ELR (cell line): ENCODE measurements at regions not wholly inside any gene's neighbourhood (a gene's known extent, or its start where the extent isn't known, plus 50 kb on each side); places are given as distances from the start of the nearest gene placed in this dataset.
"Not testable (repeated sequence)": the region's sequence is repeated elsewhere in the genome, so short reads cannot be mapped to it uniquely, and the experiment has no call there.

ENCODE experiments used
- DNase-seq: peaks from one replicate; pipeline ENCODE4 v3.0.0-alpha.2; 2015; ENCODE audit warnings: low read depth

DNA sequence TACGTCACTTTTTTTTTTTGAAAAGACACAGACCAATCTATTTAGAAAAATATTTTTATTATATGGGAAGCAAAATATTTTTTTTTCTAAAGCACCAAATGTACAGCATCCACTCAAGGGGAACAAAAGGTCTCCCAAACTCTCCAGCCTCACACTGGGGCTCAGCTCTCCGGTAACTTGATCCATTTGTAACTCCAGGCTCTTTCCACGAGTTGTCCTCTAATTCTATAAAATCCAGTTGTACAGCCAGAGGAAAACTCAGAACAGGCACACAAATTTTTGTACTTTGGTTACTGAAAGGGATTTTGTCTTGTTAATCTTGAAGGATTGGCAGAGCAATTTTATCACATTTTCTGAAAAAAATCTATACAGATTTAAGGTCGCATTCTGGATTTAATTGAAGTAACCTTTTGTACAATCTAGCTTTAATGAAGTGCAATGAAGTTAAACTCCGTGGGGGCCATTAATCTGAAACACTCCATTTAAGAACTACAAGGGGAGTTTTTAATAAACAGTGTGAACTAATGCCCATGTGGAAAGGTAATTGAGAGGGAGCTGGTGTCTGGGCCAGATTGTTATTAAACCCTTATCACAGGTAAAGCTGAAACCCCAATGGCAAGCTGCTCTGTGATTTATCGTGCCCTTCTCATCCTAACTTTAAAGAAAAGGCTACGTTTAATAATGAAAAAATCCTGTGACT is 161.2 kb upstream of the FRG1 start:
- DNase-seq = no peak

GRCh38 chr4:189780391-189780790 is 160.3 kb upstream of the FRG1 start:
- no peak for DNase-seq

GRCh38 chr4:189784651-189785050 is 156.0 kb upstream of the FRG1 start:
- DNase-seq = no peak

- DNase-seq = no peak
Measured at GRCh38 chr4:189785257-189785656, 155.4 kb upstream of the FRG1 start.

- no peak for DNase-seq
Measured at GRCh38 chr4:189786447-189786846, 154.2 kb upstream of the FRG1 start.

GRCh38 chr4:189787216-189788031 is 153.2 kb upstream of the FRG1 start:
- no peak for DNase-seq

GRCh38 chr4:189792924-189793618 is 147.6 kb upstream of the FRG1 start:
- DNase-seq = peak; percentile 49

DNA sequence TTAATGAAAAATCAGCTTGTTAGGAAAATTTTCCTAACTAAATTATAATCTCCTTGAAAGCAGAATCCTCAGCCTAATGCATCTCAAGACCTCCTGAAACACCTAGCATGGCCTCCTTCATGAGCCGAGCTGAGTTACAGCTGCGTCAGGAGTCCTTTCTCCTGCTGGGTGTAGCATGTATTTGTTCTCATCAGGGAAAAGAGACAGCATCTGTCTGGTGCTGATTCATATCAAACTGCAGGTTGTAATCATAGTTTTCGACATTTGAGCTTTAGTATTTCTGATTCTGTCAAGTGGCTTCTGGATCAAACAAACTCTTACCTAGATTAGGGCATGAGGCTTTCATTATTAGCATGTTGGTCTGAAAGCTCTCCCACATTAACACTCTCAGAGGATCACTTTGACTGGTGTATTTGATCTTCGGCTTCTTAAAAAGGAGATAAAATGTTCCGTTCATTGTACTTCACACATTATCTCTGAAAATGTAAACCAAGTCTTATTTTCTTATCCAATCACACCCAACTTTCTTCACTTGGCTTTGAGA is 140.1 kb upstream of the FRG1 start:
- no peak for DNase-seq

DNA sequence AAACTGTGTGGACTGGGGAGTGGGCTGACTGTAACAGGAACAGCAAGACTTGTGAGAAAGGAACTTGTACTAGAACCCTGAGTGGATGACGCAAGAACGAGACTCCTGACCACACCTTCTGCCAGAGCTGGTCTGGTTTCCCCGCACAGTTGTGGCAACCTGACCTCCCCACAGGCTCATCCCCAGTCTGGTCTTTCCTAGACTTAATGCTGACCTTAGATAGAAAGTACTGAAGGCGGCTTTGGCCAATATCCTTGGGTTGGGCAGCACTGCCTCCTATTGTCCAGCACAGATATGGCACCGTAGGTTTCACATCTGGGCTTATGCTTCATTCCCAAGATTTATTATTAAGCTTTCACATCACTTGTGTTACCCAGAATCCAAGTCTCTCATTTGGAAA is 137.8 kb upstream of the FRG1 start:
- DNase-seq = no peak

- DNase-seq = no peak
Measured at GRCh38 chr4:189804894-189805293, 135.8 kb upstream of the FRG1 start.

GRCh38 chr4:189806506-189806905 is 134.2 kb upstream of the FRG1 start:
- no peak for DNase-seq

DNA sequence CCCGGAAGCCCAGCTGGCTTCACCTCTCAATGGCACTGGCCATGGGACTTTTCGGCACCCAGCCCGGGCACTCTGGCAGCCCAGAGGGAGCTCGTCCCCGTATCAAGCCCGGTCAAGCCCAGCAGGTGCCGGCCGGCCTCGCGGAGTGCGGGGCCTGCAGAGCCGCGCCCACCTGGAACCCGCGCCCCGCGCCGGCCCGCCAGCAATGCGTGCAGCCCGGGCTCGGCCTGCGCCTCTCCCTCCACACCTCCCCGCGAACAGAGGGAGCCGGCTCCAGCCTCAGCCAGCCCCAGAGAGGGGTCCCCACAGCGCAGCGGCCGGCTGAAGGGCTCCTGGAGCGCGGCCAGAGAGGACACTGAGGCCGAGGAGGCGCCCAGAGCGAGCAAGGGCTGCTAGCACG is 133.6 kb upstream of the FRG1 start:
- no peak for DNase-seq

GRCh38 chr4:189809241-189809735 is 131.4 kb upstream of the FRG1 start:
- DNase-seq = no peak

- no peak for DNase-seq
Measured at GRCh38 chr4:189809839-189810238, 130.8 kb upstream of the FRG1 start.

- not testable (repeated sequence) for DNase-seq
Measured at GRCh38 chr4:189810318-189811181, 130.1 kb upstream of the FRG1 start.

GRCh38 chr4:189815404-189816192 is 125.1 kb upstream of the FRG1 start:
- DNase-seq = no peak

DNA sequence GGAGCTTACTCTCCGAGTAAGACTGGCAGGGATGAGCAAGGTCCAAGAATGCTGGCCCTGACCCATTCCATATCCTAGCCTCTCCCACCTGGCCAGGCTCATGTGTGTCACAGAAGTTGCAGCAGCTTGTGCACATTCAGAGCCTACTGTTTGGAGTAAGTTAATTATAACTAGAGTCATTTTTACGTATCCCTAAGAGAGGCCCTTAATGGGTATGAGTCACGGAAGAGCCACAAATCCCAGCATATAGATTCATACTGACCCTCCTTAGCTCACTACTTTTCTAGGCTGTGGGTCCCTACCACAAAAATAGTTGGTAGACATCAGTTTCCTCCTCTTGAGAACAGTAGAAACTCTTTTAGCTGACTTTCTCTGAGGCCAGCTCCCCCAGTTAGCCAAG is 118.3 kb upstream of the FRG1 start:
- no peak for DNase-seq

DNA sequence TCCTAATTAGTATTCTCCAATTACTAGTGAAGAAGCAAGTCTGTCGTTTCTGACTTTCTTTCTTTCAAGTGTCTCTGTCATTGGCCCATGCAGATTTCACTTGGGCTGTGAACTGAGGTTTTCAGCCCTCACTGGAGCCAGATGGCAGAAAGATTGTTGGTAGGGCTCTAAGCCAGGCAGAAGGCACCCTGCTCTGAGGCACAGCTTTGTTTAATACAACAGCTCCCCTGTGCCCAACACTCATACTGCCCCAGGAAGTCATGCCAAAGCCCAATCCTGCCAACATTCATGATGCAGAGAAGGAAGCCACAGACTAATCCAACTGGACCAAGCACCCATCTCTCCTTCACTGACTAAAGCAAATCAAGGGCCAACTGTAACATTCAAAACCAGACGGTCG is 117.1 kb upstream of the FRG1 start:
- DNase-seq = no peak

GRCh38 chr4:189825466-189825865 is 115.2 kb upstream of the FRG1 start:
- no peak for DNase-seq

DNA sequence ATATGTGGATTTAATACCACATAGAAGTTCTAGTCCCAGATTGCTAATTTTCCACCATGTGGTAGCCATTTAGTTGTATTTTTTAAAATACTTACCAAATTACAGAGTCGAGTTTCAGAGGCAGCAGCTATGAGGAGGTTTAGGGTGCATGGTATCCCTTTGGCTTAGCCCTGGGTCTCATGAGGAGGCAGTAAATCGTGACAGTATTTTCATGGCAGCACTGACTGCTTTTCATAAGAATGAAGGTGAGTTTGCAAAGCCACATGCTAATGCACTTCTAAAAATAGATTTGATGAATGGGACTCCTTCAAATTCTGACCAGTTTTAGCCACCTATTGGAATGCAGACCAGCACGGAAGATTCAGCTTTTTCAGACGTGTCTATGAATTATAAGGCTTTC is 114.0 kb upstream of the FRG1 start:
- DNase-seq = no peak
